HepG2 (cell line): ENCODE measurements at regions not wholly inside any gene's neighbourhood (a gene's known extent, or its start where the extent isn't known, plus 50 kb on each side); places are given as distances from the start of the nearest gene placed in this dataset.

Source experiments
- FLYWCH1 ChIP-seq: sonication (generic); formaldehyde crosslinking; IDR thresholded peaks from 2 replicates; pipeline ENCODE4 v1.8.1; 2023; ENCODE audit warnings: mild to moderate bottlenecking, missing genetic modification reagents
- HCFC1 ChIP-seq: fragments of 150-350 bp; IDR thresholded peaks from 2 replicates; pipeline ENCODE4 v1.6.1; 2014; ENCODE audit warnings: low read depth, low read length
- HNF4G ChIP-seq, 2 experiments: sonication (generic) in 1 of 2; formaldehyde crosslinking in 1 of 2; IDR thresholded peaks; 2 replicates each; pipeline versions ENCODE4 v1.4.0 to v1.6.1; 2011 to 2020; ENCODE audit warnings: borderline replicate concordance in 2 of 2, low read depth in 2 of 2, mild to moderate bottlenecking in 2 of 2, low read length in 1 of 2, missing genetic modification reagents in 1 of 2, moderate library complexity in 1 of 2
- KLF11 ChIP-seq: IDR thresholded peaks from 2 replicates; pipeline ENCODE4 v1.6.1; 2016; ENCODE audit warnings: missing compliant biosample characterization
- NFYB ChIP-seq: sonication (generic); formaldehyde crosslinking; IDR thresholded peaks from 2 replicates; pipeline ENCODE4 v1.4.0; 2020; ENCODE audit warnings: missing genetic modification reagents
- NR2F1 ChIP-seq, 2 experiments: fragments of 450-650 bp in 1 of 2; formaldehyde crosslinking in 1 of 2; IDR thresholded peaks; 2 replicates each; pipeline versions ENCODE4 v1.5.0 to v1.6.1; 2016 to 2020; ENCODE audit warnings: mild to moderate bottlenecking in 1 of 2, missing compliant biosample characterization in 1 of 2, missing genetic modification reagents in 1 of 2, moderate library complexity in 1 of 2
- RBAK ChIP-seq: sonication (generic); formaldehyde crosslinking; IDR thresholded peaks from 2 replicates; pipeline ENCODE4 v1.5.1; 2020; ENCODE audit warnings: mild to moderate bottlenecking, missing genetic modification reagents
- RCOR2 ChIP-seq: IDR thresholded peaks from 2 replicates; pipeline ENCODE4 v1.6.1; 2016; ENCODE audit warnings: missing biosample characterization, missing genetic modification reagents
- RFXAP ChIP-seq: sonication (generic); formaldehyde crosslinking; IDR thresholded peaks from 2 replicates; pipeline ENCODE4 v1.4.0; 2020; ENCODE audit warnings: missing genetic modification reagents, borderline replicate concordance
- SOX6 ChIP-seq, 2 experiments: fragments of 450-650 bp in 1 of 2; sonication (generic) in 1 of 2; formaldehyde crosslinking in 1 of 2; IDR thresholded peaks; 2 replicates each; pipeline versions ENCODE4 v1.4.0 to v1.6.1; 2017 to 2020; ENCODE audit warnings: antibody characterized with exemption in 1 of 2, mild to moderate bottlenecking in 1 of 2, missing genetic modification reagents in 1 of 2
- SRSF9 ChIP-seq: fragments of 200-400 bp; formaldehyde crosslinking; IDR thresholded peaks from 2 replicates; pipeline ENCODE4 v1.6.1; 2018; ENCODE audit warnings: borderline replicate concordance, mild to moderate bottlenecking, low read depth, low read length; ENCODE audit not compliant: insufficient read depth, poor library complexity, severe bottlenecking
- ZNF10 ChIP-seq: sonication (generic); formaldehyde crosslinking; IDR thresholded peaks from 2 replicates; pipeline ENCODE4 v1.4.0; 2020; ENCODE audit warnings: mild to moderate bottlenecking, low read depth, missing genetic modification reagents, borderline replicate concordance
- ZNF441 ChIP-seq: sonication (generic); formaldehyde crosslinking; IDR thresholded peaks from 2 replicates; pipeline ENCODE4 v1.7.0; 2021; ENCODE audit warnings: missing genetic modification reagents, borderline replicate concordance
- ZNF501 ChIP-seq: sonication (generic); formaldehyde crosslinking; IDR thresholded peaks from 2 replicates; pipeline ENCODE4 v1.5.1; 2020; ENCODE audit warnings: mild to moderate bottlenecking, moderate library complexity, missing genetic modification reagents
- ZNF564 ChIP-seq: sonication (generic); formaldehyde crosslinking; IDR thresholded peaks from 2 replicates; pipeline ENCODE4 v1.8.1; 2023; ENCODE audit warnings: mild to moderate bottlenecking, missing genetic modification reagents
- ZNF883 ChIP-seq: sonication (generic); formaldehyde crosslinking; IDR thresholded peaks from 2 replicates; pipeline ENCODE4 v1.5.1; 2020; ENCODE audit warnings: mild to moderate bottlenecking, missing genetic modification reagents; ENCODE audit errors: not compliant biosample characterization
- TF ChIP-seq, protein P1 (sequence below): sonication (generic); formaldehyde crosslinking; IDR thresholded peaks from 2 replicates; pipeline ENCODE4 v1.4.0; 2020; ENCODE audit warnings: low read depth, mild to moderate bottlenecking, missing genetic modification reagents
- TF ChIP-seq, protein P2 (sequence below): sonication (generic); formaldehyde crosslinking; IDR thresholded peaks from 2 replicates; pipeline ENCODE4 v1.9.0; 2022; ENCODE audit warnings: missing genetic modification reagents, mild to moderate bottlenecking, borderline replicate concordance
- TF ChIP-seq, protein P3 (sequence below): sonication (generic); formaldehyde crosslinking; IDR thresholded peaks from 2 replicates; pipeline ENCODE4 v1.4.0; 2020; ENCODE audit warnings: missing genetic modification reagents
- TF ChIP-seq, protein P4 (sequence below): IDR thresholded peaks from 2 replicates; pipeline ENCODE4 v1.6.1; 2016; ENCODE audit warnings: control low read depth

DNA sequence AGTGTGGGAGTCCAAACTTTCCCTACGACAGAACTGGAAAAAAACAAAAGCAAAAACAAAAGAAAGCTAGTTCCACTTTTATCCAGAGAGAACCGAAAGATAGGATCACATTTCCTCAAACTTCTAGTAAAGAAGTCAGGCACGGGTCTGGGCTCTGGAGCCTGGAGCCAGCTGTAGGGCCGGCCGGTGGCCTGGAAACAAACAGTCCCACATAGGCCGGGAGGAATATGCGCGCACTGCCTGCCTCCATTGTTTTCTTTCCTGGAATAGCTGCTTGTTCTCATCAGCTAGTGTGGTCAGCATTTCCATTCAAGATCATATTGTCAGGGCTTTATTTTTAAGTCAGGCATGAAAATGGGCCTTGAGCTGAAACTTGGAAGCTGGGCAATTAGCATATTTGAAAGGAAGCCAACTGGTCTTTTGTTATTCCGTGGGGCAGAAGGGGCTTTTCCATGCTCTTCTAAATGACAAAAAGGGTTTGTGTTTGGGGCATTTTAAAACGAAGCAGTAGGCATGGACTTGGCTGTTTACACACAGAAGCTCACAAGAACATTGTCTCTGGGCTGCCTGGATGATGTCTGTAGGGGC is 58.7 kb upstream of the RFX8 start (continued):
- TF ChIP-seq HCFC1 (no peak), SRSF9 (no peak), NFYB (no peak), RFXAP (CRISPR knock-in tag) (no peak), RCOR2 (CRISPR knock-in tag) (no peak), ZNF10 (CRISPR knock-in tag) (no peak), ZNF883 (CRISPR knock-in tag) (no peak), ZNF501 (CRISPR knock-in tag) (0 out of 2 replicates have a peak, but pooled peaks have one; percentile 22), ZNF441 (CRISPR knock-in tag) (no peak), ZNF564 (no peak), RBAK (CRISPR knock-in tag) (peak; percentile 98), KLF11 (CRISPR knock-in tag) (no peak), FLYWCH1 (CRISPR knock-in tag) (no peak), HNF4G (IDR thresholded peaks at IDR 0.05; ENCODE audit: borderline replicate concordance, low read depth, low read length) (no peak), HNF4G (CRISPR knock-in tag; IDR thresholded peaks at IDR 0.05; ENCODE audit: borderline replicate concordance, low read depth) (no peak), SOX6 (IDR thresholded peaks at IDR 0.05) (no peak), SOX6 (CRISPR knock-in tag; IDR thresholded peaks at IDR 0.05) (0 out of 2 replicates have a peak, but pooled peaks have one; percentile 22), NR2F1 (CRISPR knock-in tag; IDR thresholded peaks at IDR 0.05) (no peak)
- TF ChIP-seq, protein P1, sequence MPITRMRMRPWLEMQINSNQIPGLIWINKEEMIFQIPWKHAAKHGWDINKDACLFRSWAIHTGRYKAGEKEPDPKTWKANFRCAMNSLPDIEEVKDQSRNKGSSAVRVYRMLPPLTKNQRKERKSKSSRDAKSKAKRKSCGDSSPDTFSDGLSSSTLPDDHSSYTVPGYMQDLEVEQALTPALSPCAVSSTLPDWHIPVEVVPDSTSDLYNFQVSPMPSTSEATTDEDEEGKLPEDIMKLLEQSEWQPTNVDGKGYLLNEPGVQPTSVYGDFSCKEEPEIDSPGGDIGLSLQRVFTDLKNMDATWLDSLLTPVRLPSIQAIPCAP (CRISPR knock-in tag) = no peak
- TF ChIP-seq, protein P2, sequence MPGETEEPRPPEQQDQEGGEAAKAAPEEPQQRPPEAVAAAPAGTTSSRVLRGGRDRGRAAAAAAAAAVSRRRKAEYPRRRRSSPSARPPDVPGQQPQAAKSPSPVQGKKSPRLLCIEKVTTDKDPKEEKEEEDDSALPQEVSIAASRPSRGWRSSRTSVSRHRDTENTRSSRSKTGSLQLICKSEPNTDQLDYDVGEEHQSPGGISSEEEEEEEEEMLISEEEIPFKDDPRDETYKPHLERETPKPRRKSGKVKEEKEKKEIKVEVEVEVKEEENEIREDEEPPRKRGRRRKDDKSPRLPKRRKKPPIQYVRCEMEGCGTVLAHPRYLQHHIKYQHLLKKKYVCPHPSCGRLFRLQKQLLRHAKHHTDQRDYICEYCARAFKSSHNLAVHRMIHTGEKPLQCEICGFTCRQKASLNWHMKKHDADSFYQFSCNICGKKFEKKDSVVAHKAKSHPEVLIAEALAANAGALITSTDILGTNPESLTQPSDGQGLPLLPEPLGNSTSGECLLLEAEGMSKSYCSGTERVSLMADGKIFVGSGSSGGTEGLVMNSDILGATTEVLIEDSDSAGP (CRISPR knock-in tag) = no peak
- TF ChIP-seq, protein P3, sequence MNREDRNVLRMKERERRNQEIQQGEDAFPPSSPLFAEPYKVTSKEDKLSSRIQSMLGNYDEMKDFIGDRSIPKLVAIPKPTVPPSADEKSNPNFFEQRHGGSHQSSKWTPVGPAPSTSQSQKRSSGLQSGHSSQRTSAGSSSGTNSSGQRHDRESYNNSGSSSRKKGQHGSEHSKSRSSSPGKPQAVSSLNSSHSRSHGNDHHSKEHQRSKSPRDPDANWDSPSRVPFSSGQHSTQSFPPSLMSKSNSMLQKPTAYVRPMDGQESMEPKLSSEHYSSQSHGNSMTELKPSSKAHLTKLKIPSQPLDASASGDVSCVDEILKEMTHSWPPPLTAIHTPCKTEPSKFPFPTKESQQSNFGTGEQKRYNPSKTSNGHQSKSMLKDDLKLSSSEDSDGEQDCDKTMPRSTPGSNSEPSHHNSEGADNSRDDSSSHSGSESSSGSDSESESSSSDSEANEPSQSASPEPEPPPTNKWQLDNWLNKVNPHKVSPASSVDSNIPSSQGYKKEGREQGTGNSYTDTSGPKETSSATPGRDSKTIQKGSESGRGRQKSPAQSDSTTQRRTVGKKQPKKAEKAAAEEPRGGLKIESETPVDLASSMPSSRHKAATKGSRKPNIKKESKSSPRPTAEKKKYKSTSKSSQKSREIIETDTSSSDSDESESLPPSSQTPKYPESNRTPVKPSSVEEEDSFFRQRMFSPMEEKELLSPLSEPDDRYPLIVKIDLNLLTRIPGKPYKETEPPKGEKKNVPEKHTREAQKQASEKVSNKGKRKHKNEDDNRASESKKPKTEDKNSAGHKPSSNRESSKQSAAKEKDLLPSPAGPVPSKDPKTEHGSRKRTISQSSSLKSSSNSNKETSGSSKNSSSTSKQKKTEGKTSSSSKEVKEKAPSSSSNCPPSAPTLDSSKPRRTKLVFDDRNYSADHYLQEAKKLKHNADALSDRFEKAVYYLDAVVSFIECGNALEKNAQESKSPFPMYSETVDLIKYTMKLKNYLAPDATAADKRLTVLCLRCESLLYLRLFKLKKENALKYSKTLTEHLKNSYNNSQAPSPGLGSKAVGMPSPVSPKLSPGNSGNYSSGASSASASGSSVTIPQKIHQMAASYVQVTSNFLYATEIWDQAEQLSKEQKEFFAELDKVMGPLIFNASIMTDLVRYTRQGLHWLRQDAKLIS (CRISPR knock-in tag) = no peak
- TF ChIP-seq, protein P4, sequence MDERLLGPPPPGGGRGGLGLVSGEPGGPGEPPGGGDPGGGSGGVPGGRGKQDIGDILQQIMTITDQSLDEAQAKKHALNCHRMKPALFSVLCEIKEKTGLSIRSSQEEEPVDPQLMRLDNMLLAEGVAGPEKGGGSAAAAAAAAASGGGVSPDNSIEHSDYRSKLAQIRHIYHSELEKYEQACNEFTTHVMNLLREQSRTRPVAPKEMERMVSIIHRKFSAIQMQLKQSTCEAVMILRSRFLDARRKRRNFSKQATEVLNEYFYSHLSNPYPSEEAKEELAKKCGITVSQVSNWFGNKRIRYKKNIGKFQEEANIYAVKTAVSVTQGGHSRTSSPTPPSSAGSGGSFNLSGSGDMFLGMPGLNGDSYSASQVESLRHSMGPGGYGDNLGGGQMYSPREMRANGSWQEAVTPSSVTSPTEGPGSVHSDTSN (CRISPR knock-in tag) = no peak
